ENCODE measurements at regions not wholly inside any gene's neighbourhood (a gene's known extent, or its start where the extent isn't known, plus 50 kb on each side); places are given as distances from the start of the nearest gene placed in this dataset.

DNA sequence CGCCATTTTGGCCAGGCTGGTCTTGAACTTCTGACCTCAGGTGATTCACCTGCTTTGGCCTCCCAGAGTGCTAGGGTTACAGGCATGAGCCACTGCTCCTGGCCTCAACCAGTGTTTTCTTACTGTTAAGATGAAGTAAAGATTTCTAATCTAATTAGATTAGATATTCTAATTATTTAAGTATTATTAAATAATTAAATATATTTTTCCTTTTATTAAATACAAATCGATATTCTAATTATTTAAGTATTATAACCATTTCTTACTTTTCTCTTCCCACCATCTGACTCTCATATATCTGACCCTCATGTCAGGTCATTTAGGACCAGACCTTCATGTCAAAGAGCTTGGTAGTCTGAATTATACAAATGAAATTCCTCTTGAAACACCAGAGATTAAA is 1291.9 kb upstream of the EPHA6 start (continued):
- TF ChIP-seq, protein P1, sequence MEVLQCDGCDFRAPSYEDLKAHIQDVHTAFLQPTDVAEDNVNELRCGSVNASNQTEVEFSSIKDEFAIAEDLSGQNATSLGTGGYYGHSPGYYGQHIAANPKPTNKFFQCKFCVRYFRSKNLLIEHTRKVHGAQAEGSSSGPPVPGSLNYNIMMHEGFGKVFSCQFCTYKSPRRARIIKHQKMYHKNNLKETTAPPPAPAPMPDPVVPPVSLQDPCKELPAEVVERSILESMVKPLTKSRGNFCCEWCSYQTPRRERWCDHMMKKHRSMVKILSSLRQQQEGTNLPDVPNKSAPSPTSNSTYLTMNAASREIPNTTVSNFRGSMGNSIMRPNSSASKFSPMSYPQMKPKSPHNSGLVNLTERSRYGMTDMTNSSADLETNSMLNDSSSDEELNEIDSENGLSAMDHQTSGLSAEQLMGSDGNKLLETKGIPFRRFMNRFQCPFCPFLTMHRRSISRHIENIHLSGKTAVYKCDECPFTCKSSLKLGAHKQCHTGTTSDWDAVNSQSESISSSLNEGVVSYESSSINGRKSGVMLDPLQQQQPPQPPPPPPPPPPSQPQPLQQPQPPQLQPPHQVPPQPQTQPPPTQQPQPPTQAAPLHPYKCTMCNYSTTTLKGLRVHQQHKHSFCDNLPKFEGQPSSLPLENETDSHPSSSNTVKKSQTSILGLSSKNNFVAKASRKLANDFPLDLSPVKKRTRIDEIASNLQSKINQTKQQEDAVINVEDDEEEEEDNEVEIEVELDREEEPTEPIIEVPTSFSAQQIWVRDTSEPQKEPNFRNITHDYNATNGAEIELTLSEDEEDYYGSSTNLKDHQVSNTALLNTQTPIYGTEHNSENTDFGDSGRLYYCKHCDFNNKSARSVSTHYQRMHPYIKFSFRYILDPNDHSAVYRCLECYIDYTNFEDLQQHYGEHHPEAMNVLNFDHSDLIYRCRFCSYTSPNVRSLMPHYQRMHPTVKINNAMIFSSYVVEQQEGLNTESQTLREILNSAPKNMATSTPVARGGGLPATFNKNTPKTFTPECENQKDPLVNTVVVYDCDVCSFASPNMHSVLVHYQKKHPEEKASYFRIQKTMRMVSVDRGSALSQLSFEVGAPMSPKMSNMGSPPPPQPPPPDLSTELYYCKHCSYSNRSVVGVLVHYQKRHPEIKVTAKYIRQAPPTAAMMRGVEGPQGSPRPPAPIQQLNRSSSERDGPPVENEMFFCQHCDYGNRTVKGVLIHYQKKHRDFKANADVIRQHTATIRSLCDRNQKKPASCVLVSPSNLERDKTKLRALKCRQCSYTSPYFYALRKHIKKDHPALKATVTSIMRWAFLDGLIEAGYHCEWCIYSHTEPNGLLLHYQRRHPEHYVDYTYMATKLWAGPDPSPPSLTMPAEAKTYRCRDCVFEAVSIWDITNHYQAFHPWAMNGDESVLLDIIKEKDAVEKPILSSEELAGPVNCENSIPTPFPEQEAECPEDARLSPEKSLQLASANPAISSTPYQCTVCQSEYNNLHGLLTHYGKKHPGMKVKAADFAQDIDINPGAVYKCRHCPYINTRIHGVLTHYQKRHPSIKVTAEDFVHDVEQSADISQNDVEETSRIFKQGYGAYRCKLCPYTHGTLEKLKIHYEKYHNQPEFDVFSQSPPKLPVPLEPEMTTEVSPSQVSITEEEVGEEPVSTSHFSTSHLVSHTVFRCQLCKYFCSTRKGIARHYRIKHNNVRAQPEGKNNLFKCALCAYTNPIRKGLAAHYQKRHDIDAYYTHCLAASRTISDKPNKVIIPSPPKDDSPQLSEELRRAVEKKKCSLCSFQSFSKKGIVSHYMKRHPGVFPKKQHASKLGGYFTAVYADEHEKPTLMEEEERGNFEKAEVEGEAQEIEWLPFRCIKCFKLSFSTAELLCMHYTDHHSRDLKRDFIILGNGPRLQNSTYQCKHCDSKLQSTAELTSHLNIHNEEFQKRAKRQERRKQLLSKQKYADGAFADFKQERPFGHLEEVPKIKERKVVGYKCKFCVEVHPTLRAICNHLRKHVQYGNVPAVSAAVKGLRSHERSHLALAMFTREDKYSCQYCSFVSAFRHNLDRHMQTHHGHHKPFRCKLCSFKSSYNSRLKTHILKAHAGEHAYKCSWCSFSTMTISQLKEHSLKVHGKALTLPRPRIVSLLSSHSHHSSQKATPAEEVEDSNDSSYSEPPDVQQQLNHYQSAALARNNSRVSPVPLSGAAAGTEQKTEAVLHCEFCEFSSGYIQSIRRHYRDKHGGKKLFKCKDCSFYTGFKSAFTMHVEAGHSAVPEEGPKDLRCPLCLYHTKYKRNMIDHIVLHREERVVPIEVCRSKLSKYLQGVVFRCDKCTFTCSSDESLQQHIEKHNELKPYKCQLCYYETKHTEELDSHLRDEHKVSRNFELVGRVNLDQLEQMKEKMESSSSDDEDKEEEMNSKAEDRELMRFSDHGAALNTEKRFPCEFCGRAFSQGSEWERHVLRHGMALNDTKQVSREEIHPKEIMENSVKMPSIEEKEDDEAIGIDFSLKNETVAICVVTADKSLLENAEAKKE (CRISPR knock-in tag; IDR thresholded peaks at IDR 0.05) = no peak
- TF ChIP-seq EZH2phosphoT487 (IDR thresholded peaks at IDR 0.05; ENCODE audit: unreplicated experiment) = no peak
- no peak for TF ChIP-seq EZH2 (IDR thresholded peaks at IDR 0.05; ENCODE audit: low read depth, unreplicated experiment)
- TF ChIP-seq, protein P2, sequence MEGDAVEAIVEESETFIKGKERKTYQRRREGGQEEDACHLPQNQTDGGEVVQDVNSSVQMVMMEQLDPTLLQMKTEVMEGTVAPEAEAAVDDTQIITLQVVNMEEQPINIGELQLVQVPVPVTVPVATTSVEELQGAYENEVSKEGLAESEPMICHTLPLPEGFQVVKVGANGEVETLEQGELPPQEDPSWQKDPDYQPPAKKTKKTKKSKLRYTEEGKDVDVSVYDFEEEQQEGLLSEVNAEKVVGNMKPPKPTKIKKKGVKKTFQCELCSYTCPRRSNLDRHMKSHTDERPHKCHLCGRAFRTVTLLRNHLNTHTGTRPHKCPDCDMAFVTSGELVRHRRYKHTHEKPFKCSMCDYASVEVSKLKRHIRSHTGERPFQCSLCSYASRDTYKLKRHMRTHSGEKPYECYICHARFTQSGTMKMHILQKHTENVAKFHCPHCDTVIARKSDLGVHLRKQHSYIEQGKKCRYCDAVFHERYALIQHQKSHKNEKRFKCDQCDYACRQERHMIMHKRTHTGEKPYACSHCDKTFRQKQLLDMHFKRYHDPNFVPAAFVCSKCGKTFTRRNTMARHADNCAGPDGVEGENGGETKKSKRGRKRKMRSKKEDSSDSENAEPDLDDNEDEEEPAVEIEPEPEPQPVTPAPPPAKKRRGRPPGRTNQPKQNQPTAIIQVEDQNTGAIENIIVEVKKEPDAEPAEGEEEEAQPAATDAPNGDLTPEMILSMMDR (conservative IDR thresholded peaks at IDR 0.05; ENCODE audit: low read depth in 2 of 2) = no peak
- TF ChIP-seq CREB1 (CRISPR knock-in tag; IDR thresholded peaks at IDR 0.05; ENCODE audit: low read depth) = no peak
- TF ChIP-seq, protein P3, sequence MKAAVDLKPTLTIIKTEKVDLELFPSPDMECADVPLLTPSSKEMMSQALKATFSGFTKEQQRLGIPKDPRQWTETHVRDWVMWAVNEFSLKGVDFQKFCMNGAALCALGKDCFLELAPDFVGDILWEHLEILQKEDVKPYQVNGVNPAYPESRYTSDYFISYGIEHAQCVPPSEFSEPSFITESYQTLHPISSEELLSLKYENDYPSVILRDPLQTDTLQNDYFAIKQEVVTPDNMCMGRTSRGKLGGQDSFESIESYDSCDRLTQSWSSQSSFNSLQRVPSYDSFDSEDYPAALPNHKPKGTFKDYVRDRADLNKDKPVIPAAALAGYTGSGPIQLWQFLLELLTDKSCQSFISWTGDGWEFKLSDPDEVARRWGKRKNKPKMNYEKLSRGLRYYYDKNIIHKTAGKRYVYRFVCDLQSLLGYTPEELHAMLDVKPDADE (IDR thresholded peaks at IDR 0.05) = no peak
- no peak for TF ChIP-seq ZNF114 (CRISPR knock-in tag; IDR thresholded peaks at IDR 0.05)

All from GM23338 (cell line).